CD4-positive, alpha-beta T cell treated with Interferon gamma for 1 hour (primary cell): ENCODE measurements at regions not wholly inside any gene's neighbourhood (a gene's known extent, or its start where the extent isn't known, plus 50 kb on each side); places are given as distances from the start of the nearest gene placed in this dataset.

Experiments used
- DNase-seq: peaks from one replicate; pipeline ENCODE4 v3.0.0-alpha.2; 2020

DNA sequence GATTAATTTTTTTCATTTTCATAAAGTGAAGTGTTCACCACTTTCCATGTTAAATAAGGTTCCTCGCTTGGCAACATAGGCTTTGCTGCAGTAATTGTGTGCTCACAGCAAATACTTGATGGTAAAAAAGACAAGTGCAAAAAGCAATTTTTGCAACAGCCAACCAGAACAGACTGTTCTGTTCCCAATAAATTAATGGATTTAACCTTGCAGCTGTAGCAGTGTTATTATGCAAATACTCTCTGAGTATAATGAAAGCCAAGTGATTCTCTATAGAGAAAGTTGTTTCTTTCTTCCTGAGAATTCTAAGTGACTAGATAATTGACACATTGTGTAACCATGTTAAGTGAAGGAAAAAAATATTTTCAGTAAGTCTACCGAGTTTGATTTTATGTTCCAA, 183.7 kb upstream of the NAALADL2 start:
- no peak for DNase-seq

DNA sequence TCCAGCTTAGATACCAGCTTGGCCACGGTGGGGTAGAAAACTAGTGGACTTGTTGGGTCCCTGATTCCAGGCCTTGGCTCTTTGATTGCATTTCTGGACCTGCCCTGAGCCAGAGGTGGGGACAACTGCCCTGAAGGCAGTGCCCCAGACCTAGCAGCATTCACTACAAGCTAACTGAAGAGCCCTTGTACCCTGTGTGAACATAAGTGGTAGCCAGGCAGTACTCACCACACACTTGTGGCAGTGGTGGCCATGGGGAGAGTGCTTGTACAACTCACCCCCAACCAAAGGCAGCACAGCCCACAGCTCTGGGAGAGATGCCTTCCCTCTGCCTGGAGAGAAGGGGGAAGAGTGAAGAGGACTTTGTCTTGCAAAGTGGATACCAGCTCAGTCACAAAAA, 177.3 kb upstream of the NAALADL2 start:
- no peak for DNase-seq

DNA sequence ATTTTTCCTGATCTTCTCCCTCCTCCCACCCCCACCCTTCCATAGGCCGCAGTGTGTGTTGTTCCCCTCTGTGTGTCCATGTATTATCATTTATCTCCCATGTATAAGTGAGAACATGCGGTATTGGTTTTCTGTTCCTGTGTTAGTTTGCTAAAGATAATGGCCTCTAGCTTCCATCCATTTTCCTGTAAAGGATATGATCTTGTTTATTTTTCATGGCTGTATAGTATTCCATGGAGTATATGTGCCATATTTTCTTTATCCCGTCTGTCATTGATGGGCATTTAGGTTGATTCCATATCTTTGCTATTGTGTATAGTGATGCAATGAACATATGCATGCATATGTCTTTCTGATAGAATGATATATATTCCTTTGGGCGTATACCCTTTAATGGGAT, 173.3 kb upstream of the NAALADL2 start:
- DNase-seq, result no peak

DNA sequence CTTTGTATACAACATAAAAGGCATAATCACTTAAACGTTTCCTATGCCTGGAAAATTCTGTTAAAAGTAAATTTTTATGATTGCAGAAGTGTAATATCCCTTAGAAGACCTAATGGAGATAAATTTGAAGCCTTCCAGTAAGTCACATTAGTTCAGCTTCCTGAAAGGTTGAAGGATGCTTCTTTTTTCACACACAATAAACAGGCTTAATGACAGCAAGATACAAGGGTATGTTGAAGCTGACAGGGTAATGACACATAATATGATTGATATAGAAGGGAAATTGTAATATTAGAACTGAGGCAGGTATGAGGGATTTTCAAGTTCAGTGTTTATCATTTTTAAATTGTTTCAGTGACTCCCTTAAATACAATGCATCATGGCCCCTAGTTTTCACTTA, 161.8 kb upstream of the NAALADL2 start:
- DNase-seq, result no peak

DNA sequence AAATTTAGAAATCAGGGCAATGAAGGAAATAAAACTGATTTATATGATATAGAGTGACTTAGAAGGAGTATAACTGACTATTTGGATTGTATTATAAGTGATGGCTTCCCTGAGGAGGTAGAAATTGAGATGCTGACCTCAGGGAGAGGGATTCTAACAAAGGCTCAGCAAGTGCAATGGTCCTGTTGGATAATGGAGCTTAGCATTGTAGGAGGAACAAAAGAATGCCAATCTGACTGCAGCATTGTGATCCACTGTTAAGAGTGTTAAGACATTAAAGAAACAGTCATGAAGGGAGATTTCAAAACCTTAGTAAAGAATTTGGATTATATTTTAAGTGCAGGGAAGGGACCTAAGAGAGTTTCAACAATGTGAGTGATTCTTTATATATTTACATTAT, 158.4 kb upstream of the NAALADL2 start:
- no peak for DNase-seq

DNA sequence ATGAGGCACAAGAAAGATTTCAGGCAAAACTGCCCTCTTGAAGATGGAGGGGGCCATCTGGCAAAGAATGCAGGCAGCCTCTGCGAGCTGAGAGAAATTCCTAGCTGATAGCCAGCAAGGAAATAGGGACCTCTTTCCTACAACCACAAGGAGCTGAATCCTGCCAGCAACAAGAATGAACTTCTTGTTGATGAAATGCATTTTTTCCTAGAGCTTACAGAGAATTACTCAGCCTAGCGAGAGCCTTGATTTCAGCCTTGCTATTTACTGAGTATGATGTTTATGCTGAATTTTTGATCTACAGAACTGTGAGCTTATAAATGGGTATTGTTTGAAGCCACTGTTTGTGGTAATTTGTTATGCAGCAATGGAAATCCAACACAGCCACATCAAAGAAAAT, 148.5 kb upstream of the NAALADL2 start:
- DNase-seq, result no peak

DNA sequence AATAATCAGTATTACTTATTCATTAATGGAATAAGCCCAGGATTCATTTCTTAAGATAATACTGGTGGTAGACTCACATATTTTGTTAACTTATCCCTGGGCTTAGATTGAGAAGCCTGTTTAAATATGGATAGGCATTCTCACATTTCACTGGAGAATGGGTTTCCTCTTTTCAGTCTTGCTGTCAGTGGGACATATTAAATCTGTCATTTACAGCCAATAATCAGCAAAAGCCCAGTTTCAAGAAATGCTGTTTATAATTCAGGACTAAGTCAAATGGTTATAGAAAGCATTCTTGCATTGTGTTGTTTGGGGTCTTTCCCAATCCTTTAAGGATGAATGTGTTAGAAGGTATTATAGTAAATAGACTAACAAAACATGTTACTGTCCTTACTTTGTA, 143.7 kb upstream of the NAALADL2 start:
- no peak for DNase-seq

DNA sequence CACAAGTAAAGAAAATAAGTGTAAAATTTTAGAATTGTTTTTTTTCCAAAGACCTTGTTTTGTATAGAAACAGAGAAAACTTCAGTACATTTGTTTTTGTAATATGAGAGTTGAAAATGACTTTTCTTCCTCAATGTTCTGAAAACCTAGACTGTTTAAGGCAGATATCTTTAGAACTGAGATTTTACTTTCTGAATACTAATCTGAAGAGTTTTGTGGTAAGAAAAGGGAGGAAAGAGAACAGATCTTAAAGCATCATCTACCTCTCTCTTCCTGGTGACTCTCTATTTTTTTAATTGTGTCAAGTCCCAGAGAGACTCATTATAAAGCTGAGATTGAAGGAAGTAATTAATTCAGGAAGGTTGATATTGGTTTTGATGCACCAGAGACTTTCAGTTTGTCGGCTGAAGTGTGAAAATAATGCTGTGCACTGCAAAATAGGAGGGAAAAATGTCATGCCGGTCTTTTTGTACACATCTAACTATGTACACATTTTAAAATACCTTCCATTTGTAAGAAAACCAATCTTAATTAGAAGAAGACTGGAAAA, 142.1 kb upstream of the NAALADL2 start:
- DNase-seq, result no peak

DNA sequence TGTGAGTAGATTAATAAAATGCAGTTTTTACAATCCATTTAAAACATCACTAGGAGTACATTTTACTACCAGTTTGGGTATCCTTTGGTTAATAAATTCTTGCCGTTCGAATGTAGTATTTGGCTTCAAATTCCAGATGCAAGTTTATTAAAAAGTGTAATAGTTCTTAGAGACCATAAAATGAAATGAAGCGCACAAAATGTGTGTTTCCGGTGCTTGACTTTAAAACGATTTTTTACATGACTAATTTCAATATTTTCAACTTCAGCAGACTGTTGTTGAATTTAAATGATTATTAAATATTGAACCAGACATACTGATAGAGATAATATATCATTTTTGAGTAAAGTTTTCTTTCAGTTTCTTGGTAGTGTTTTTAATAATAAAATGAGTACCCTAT, 138.4 kb upstream of the NAALADL2 start:
- DNase-seq, result no peak

DNA sequence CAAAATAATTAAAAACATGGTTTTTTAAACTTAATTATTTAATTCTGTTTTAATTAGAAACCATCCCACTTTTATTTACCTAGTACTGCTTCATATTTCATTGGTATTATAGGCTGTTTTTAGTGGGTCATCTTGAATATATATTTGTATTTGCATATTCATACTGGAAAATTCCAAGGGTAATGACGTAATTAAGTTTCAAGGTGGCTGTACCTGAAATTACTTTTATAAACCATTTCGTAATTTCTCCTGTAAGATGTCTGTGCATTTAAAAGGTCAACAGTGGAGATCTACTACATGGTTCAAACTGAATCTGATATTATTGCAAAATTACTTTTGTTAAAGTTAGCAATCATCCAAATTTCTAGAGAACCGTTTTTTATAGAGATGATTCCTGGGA, 133.8 kb upstream of the NAALADL2 start:
- DNase-seq, result no peak

DNA sequence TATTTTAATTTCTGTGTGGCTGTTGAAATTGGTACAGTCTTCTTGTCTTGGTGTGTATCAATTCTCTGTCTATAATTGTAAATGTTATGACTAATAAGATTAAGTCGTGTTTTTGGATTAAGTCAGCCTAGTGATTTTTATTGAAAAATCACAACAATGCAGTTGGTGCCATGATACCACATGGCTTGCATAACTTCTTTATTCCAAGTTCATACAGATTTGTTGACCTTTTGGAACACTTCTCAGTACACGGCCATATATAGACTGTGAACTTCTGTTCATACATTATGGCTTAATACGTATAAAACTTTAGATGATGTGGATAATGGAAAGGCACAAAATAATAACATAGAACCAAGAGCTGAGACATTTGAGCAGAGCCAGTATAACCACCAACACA, 121.2 kb upstream of the NAALADL2 start:
- DNase-seq, result no peak

DNA sequence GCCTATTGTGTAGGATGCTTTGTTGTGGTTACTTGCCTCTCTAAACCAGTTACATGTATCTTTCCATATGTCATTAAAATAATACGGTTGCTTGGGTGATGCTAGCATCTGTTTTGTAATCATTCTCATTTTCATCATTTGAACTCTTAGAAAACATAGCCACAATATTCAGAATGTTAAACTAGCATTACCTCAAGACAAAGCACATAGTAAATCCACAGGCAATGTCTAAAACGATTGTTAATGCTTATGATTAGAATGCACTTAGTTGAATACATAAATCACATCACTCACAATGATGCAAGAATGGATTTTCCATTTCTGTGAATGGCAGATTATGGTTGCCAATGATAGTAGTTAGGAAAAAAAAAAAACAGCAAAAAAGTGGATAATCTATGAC, 110.0 kb upstream of the NAALADL2 start:
- no peak for DNase-seq

DNA sequence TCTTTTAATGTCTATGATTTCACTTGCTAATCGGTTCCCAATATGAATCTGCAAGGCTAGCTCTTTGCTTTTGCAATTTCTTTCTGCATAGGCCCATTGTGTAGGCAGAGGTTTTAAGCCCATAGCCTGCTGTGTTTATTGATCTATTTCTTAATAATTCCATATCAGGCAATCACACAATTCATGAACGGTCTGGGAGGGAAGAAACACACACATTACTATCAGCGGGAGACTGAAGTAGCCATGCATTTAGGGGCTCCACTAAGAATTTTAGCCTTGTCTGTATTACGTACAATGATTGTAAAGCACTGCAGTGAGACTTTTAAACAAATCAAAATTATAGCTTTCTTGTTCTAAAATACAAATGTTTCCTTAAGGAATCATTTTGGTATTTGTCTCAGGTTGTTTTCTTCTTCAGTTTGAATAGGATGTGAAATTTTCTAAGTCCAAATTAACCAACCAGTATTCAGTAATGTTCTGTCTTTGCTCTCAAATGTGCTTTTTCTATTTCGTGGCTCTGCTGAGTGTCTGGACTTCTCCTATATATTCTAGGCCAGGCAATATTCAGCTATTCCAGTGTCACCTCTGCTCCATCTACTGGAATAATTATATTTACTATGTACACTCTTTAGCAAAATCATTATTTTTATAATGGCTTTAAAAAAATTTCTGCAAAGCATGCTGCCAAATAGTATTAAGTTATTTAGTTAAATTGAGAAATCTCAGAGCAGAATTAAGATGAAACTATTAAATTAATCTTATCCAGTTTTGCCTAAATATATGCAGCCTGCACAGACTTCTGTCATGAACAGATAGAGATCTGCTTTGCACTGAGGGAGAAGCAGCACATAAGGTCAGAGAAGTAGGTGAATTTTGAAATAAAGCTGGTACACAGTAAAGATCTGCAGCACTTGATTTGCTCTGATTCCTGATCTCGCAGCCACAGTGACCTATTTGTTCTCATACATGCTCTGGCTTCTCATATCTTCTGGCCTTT, 103.0 kb upstream of the NAALADL2 start:
- no peak for DNase-seq

DNA sequence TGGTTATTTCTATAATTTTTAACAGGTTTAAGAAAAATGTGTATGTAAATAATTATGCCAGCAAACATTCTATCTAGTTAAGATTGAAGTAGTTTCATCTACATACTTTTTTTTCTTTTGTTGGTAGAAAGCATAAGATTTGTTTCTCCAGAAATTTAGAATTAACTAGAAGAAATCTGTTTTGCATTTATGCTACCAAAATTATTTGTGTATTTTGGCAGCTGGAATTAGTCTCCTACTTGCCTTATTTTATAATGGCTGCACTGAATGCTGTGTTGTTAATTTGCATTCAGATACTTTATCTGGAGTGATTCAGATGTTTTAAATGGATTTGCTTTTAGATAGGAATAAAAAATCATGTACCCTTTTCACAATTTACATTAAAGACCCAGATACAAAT, 100.2 kb upstream of the NAALADL2 start:
- DNase-seq, result no peak

DNA sequence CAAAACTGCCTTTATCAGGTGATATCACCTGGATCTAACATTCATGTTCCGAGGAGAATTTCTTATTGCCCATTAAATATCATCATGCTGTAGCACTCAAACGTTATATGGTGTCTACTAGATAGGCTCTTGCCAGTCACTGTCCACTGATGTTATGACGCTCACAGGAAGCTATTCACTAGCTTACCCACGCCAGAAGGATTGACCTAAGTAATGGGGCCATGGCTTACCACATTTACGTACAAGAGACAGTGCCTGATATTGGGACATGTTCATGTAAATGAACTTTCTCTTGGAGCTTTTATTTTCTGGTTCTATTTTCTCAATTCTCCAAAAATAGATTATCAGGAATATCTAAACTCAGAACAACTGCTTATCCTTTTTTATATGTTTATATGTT, 91.7 kb upstream of the NAALADL2 start:
- no peak for DNase-seq

DNA sequence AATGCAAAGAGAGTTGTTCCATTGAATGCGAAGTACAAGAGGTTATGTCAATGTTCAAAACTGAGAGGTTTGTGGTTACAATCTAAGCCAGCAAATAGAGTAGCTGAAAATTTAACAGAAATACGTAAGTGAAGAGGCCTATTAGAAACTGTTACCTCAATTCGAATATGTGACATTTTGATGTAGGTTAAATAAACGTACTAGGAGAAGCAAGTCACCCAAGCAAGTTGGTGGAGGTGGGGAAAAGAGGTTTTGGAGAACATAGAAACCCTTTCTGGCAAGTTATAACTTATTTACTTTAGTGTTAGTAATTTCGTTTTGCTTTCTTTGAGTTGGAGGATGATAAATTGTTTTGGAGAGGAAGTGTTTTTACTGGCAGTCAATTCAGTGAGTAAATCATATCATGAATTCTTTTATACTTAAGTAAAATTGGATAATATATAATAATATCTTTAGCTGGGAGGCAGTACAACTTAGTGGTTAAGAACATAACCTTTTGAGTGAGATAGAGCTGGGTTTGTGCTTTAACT, 91.2 kb upstream of the NAALADL2 start:
- DNase-seq, result no peak

DNA sequence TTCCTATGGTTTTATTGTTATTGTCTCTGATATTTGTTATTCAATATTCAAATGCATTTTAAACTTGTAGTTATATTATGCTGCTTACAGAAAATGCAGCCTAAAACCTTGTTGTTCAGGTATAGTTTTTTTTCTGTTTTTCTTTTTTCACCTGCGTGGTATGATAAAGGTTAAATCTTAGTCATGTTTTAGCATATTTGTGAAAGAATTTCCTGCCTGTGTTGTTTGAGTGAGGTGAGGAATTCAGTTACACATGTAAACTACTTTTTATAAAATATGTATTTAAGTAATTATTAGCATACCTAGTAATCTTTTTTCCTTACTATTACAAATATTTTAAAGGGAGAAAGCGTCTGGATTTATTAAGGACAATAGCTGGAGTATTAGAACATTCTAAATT, 90.0 kb upstream of the NAALADL2 start:
- no peak for DNase-seq

DNA sequence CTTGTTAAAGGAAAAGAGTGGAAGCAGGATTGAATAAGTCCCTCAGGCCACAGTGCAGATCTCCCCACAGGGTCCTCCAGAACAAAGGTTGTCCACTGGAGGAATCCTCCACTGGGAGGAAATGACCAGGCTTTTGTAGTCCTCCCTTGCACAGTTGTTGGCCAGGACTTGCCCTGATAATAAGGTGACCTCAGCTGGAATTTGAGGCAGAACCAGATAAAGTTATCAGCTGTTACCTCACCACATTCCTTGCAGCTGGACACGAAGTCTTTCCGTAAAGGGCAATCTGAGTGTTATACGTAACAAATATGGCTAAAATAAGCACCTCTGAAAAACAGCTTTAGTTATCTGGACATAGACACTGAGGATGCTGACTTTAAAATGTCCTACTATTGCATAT, 83.5 kb upstream of the NAALADL2 start:
- no peak for DNase-seq

DNA sequence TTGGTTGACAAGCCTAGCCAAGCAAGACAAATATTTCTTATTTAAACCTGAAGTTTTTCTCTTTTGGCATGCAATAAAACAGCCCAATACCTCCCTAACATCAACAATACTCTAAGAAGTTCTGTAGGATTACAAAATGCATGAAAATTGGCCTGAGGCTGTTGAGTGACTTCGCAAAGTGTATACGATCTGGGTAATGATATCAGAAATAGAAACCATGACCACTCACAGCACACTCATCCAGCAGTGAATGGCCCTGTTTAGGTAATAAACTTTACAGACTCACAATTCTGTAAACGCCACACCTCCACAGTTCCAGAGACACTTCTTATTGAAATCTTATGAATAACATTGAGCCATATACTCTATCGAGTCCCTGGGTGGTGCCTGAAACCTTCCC, 83.0 kb upstream of the NAALADL2 start:
- DNase-seq, result no peak

DNA sequence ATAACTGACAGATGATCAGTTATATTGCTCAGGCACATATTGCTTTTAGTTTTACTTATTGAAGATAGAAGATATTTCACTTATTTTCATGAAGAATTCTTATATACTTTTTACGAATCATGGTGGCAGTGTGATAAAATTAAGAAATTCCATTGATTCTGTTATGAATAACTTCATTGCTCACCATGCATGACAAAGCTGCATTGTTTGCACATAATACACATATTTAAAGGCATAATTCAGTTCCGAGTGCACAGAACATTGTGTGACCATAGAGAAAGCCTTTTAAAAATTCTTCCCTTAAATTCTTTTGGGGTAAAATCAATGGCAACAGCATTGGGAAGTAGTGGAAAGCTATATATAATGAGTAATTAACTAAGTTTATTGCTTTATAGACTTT, 82.5 kb upstream of the NAALADL2 start:
- no peak for DNase-seq

DNA sequence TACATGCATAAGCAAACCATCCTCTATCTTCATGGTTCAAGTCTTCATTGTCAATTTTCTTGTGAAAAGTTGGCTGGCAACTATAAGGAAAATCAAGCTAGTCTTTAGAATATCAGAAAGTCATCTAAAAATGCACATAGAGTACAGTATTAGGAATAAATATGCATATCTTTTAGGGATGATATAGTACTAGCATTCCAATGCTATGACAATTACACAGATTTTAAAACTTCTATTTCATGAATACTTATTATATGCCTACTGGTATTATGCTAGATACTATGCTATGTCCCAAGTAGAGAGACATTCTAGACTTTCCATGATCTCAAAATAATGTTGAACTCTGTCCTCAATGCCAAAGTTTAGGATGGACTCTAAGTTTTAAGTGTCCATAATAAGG, 81.3 kb upstream of the NAALADL2 start:
- DNase-seq, result no peak

DNA sequence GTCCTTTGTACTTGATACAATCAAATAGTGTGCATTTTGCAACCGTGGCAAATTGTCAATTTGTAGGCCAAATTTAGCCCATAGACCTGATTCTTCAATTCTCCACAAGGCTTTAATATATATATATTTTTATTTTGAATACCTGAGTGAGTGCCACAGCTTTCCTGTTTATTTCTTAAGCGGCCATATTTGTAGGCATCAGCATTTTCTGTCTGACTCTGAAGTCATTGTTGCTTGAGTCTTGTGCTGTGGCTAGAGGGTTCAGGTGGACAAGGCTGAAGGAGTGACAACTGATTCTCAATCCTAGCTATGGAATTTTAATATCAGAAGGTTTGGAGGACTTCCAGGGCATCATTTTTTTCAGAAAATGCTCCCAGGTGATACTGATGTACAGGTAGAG, 75.6 kb upstream of the NAALADL2 start:
- no peak for DNase-seq

DNA sequence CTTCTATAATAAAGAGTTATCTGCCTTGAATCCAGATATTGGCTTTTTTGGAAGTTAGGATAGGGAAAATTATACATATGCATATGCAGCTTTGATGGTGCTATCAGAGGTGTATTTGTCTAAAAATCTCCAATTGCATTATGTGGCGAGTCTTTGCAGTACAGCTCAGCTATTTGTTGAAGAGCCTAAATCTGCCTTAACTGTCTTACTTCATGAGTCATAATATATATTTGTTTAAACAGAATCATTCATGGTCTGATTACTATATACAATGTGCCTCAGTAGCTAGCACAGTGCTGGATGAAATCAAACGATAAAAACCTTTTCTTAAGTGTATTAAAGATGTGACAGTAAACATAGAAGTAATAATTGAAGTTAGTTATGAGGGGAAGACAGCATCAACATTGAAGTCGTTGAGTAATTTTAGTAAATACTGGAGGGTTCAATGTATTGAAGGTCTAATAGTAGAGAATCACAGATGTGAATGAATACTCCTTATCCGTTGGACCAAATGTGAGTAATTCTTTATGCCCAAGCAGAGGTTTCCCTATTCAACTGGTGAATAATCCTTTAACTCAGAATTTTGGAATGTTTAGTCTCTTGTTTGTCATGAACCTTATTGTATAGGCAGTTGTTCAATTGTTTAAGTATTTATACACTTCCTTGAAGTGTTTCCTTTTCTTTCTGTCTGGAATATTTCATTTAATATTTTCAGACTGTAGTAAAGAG, 74.8 kb upstream of the NAALADL2 start:
- DNase-seq, result no peak

DNA sequence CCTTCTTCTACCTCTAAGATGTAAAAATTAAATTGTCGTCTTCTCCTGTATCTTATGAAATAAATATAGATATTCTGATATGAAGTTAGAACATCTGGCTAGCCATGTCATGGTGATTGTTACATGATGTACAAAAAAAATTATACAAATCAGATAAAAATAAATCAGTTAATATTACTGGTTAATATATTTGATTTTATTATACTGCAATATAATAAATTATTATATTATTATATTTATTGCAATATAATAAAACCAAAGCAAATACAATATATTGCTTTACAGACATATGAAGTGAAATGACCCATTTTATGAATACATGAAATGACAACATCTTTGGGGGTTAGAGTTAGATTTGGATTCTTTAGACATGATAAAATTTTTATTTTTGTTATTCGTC, 72.3 kb upstream of the NAALADL2 start:
- DNase-seq, result no peak
